Activated T-cell treated with anti-CD3 and anti-CD28 coated beads, Interleukin-2, amount 50 U/mL, for 72 hours (primary cell): ENCODE measurements at regions not wholly inside any gene's neighbourhood (a gene's known extent, or its start where the extent isn't known, plus 50 kb on each side); places are given as distances from the start of the nearest gene placed in this dataset.

Source experiments
- ATAC-seq, 2 donors: fragments of 150-1000 bp; cut with Tn5 transposase; replicated peaks in 1 of 2; 2 replicates each; pipeline ENCODE4 v1.10.0; 2021; ENCODE audit warnings: moderate library complexity in 2 of 2, mild to moderate bottlenecking in 1 of 2
- DNase-seq, 2 donors: peaks; one replicate each; pipeline ENCODE4 v3.0.0; 2021 to 2022; ENCODE audit warnings: mixed read lengths in 1 of 2
- H3K27ac Mint-ChIP-seq: one replicate; pipeline ENCODE4 v1.8.0; 2022; ENCODE audit warnings: mild to moderate bottlenecking, moderate library complexity, mixed read lengths
- H3K27me3 Mint-ChIP-seq: one replicate; pipeline ENCODE4 v1.8.0; 2022; ENCODE audit warnings: low read depth, mixed read lengths
- H3K36me3 Mint-ChIP-seq, 2 donors: one replicate each; pipeline ENCODE4 v1.8.0; 2022; ENCODE audit warnings: mixed read lengths in 2 of 2, mild to moderate bottlenecking in 1 of 2; ENCODE audit not compliant: insufficient read depth in 2 of 2
- H3K4me1 Mint-ChIP-seq: one replicate; pipeline ENCODE4 v1.8.0; 2022; ENCODE audit warnings: low read depth, mixed read lengths
- H3K4me3 Mint-ChIP-seq, 2 donors: one replicate each; pipeline ENCODE4 v1.8.0; 2022; ENCODE audit warnings: mild to moderate bottlenecking in 2 of 2, mixed read lengths in 2 of 2, moderate library complexity in 2 of 2
- H3K9me3 Mint-ChIP-seq, 2 donors: one replicate each; pipeline ENCODE4 v1.8.0; 2022; ENCODE audit warnings: mixed read lengths in 2 of 2

DNA sequence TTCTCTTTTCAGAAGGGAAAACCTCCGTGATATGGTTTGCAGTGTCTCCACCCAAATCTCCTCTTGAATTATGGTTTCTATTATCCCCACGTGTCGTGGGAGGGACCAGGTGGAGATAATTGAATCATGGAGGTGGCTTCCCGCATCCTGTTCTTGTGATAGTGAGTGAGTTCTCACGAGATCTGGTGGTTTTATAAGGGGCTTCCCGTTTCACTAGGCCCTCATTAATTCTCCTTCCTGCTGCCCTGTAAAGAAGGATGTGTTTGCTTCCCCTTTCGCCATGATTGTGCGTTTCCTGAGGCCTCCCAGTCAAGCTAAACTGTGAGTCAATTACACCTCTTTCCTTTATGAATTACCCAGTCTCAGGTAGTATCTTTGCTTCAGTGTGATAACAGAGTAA, 692.7 kb upstream of the GRM7 start:
- H3K36me3 Mint-ChIP-seq, result no peaks in the 10 kb centered on the region
- H3K4me3 Mint-ChIP-seq, result no peak overlapping the region
- ATAC-seq (no peak), DNase-seq (no peak)
- no peak overlapping the region for H3K27ac Mint-ChIP-seq
- no peaks in the 10 kb centered on the region for H3K27me3 Mint-ChIP-seq
- H3K9me3 Mint-ChIP-seq, result peaks cover 0 to 8% of the 10 kb centered on the region in 2 donors
- no peaks in the 10 kb centered on the region for H3K4me1 Mint-ChIP-seq

DNA sequence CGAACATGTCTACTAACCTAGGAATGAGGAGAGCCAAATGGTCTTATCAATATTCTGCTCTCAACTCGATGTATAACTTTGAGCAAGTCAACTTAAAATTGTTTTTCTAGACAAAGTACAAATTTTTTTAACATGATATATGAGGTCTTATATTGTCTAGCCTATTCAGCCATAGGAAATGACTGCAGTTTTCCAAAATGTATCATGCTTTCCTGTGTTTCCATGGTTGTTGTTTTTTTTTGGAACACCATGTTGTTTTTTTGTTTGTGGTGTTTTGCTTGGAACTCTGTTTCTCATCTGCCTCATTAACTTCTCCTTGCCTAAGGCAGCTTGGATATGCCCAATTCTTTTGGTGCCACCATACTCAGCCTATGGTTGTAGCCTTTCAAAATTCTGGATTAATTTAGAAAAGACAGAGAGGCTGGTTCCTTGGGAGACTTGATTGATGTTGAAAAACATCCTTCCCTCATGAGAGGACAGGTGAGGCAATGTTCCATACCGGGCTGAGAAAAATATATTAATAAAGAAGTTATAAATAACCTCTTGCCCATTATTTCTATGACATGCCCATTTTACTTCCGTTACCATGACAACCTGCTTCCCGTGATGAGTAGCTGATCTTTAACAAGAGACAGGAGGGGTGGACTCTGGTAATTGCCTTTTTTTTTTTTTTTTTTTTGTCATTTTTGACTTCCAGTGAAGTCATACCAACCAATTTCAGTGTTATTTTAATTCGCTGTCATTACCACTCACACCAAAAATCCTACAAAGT, 687.9 kb upstream of the GRM7 start:
- Mint-ChIP-seq H3K4me1 (no peaks in the 10 kb centered on the region), H3K36me3 (no peaks in the 10 kb centered on the region), H3K27ac (no peak overlapping the region), H3K4me3 (no peak overlapping the region), H3K27me3 (no peaks in the 10 kb centered on the region), H3K9me3 (peaks cover 0 to 9% of the 10 kb centered on the region in 2 donors)
- DNase-seq (no peak), ATAC-seq (no peak)

DNA sequence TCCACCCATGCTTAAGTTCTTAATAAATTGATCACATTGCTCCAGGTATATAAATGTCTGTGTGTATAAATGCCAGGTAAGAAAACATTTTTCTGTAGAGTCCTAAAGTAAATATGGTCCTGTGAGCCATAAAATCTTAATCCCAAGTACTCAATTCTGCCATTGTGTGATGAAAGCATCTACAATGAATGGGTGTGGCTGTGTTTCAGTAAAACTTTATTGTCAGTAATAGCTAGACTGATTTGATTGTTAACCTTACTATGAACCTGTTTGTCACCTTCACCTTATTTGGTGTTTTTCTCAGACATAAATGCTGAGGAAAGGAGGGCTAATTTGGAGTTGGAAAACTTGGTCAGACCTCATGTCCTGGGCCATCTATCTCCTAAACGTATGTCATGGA, 683.5 kb upstream of the GRM7 start:
- DNase-seq (no peak), ATAC-seq (no peak)
- Mint-ChIP-seq H3K27ac (no peak overlapping the region), H3K9me3 (peaks cover 0 to 2% of the 10 kb centered on the region in 2 donors), H3K4me3 (no peak overlapping the region), H3K27me3 (no peaks in the 10 kb centered on the region), H3K4me1 (no peaks in the 10 kb centered on the region), H3K36me3 (no peaks in the 10 kb centered on the region)

DNA sequence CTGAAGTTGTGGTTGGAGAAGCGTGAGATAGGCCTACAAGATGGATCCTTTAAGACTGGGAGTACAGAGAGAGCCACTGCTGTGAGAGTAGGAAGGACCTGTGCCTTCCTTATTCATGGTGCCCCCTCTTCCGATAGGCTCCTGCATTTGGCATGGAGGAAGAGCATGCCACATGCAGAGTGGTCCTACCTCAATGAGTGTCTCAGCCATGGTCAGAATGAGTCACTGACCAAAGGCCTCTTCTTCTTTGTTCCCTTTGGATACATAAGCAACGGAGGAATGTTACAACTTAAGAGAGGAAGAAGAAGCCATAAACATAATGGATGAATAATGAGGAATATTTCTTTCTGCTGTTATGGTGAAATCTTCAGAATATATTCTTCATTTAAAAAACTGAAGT, 681.2 kb upstream of the GRM7 start:
- ATAC-seq (no peak), DNase-seq (no peak)
- H3K4me3 Mint-ChIP-seq, result no peak overlapping the region
- no peak overlapping the region for H3K27ac Mint-ChIP-seq
- H3K4me1 Mint-ChIP-seq, result no peaks in the 10 kb centered on the region
- no peaks in the 10 kb centered on the region for H3K36me3 Mint-ChIP-seq
- no peaks in the 10 kb centered on the region for H3K27me3 Mint-ChIP-seq
- peaks cover 0 to 3% of the 10 kb centered on the region in 2 donors for H3K9me3 Mint-ChIP-seq

DNA sequence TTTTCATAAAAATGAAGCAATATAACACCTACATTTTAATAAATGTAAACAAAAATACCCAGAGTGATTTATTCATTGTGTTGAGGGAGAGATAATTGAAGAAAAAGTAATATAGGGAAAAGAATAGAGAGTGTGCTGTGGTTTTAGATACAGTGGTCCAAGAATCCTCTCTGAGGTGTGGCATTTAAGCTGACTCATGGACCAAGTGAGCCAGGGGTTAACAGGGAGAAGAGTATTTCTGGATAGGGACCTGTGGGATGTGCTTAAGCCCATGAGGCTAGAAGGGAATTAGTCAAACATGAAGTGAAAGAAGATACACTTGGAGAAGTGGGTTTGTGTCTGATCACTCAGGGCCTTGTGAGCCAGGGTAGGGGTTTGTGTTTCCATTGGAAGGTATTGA, 680.7 kb upstream of the GRM7 start:
- Mint-ChIP-seq H3K27ac (no peak overlapping the region), H3K27me3 (no peaks in the 10 kb centered on the region), H3K36me3 (no peaks in the 10 kb centered on the region), H3K4me1 (no peaks in the 10 kb centered on the region), H3K9me3 (peaks cover 0 to 3% of the 10 kb centered on the region in 2 donors), H3K4me3 (no peak overlapping the region)
- no peak for ATAC-seq
- no peak for DNase-seq

DNA sequence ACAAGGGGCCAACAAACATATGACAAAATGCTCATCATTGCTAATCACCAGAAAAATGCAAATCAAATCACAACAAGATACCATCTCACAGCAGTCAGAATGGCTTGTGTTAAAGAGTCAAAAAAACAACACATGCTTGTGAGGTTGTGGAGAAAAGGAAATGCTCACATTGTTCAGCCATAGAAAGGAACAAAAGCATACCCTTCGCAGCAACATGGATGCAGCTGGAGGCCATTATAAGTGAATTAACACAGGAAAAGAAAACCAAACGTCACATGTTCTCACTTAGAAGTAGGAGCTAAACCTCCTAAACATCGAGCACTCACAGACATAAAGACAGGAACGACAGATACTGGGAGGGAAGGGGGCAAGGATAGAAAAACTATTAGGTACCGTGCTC, 678.4 kb upstream of the GRM7 start:
- H3K27ac Mint-ChIP-seq, result no peak overlapping the region
- H3K27me3 Mint-ChIP-seq, result no peaks in the 10 kb centered on the region
- no peaks in the 10 kb centered on the region for H3K4me1 Mint-ChIP-seq
- no peak overlapping the region for H3K4me3 Mint-ChIP-seq
- DNase-seq (no peak), ATAC-seq (no peak)
- peaks cover 0 to 3% of the 10 kb centered on the region in 2 donors for H3K9me3 Mint-ChIP-seq
- no peaks in the 10 kb centered on the region for H3K36me3 Mint-ChIP-seq

DNA sequence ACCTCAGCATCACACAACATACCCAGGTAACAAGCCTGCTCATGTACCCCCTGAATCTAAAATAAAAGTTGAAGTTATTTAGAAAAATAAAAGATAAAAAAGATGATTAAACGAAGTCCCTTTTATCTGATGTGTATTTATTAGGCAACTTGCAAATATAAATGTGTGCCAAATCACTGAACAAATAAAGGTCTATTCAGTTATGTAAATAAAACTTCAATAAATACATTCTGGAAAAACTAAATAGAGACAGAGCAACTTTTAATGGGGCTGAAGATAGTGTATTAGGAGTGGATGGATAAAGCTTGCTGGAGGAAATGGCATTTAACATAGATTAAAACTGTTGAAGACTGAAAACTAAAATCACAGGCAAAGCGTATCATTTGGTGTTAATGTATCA, 678.0 kb upstream of the GRM7 start:
- peaks cover 0 to 5% of the 10 kb centered on the region in 2 donors for H3K9me3 Mint-ChIP-seq
- H3K4me3 Mint-ChIP-seq, result no peak overlapping the region
- no peaks in the 10 kb centered on the region for H3K36me3 Mint-ChIP-seq
- no peaks in the 10 kb centered on the region for H3K27me3 Mint-ChIP-seq
- H3K27ac Mint-ChIP-seq, result no peak overlapping the region
- ATAC-seq, result no peak
- H3K4me1 Mint-ChIP-seq, result no peaks in the 10 kb centered on the region
- DNase-seq, result no peak

DNA sequence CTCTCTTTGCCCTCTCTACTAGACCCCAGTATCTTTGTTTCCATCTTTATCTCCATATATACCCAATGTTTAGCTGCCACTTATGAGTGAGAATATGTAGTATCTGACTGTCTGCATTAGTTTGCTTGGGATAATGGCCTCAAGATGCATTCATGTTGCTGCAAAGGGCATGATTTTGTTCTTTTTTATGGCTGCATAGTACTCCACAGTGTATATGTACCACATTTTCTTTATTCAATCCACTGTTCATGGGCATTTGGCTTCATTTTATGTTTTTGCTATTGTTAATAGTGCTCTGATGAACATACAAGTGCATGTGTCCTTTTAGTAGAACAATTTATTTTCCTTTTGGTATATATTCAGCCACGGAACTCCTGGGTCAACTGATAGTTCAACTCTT, 671.5 kb upstream of the GRM7 start:
- no peak for DNase-seq
- Mint-ChIP-seq H3K27me3 (no peaks in the 10 kb centered on the region), H3K36me3 (no peaks in the 10 kb centered on the region), H3K4me1 (no peaks in the 10 kb centered on the region), H3K27ac (no peak overlapping the region), H3K9me3 (peaks cover 2 to 10% of the 10 kb centered on the region in 2 donors), H3K4me3 (no peak overlapping the region)
- no peak for ATAC-seq

DNA sequence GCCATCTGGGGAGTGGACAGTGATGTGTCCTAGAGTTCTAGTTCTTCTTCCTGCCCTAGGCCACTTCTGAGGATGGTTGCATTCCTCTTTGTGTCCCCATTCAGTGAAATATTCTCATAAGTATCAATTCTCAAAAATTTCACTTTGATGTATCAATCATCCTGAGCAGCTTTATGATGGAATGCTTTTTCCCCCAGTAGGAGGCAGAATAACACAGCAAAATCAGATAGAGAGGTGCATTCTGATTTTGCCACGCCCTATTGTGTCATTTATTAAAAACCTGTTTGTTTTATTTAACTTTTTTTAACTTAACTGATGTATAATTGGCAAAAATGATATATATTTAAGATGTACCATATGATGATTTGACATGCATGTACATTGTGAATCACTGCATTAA, 656.0 kb upstream of the GRM7 start:
- no peak for DNase-seq
- H3K27ac Mint-ChIP-seq, result no peak overlapping the region
- no peaks in the 10 kb centered on the region for H3K9me3 Mint-ChIP-seq
- H3K36me3 Mint-ChIP-seq, result no peaks in the 10 kb centered on the region
- no peaks in the 10 kb centered on the region for H3K4me1 Mint-ChIP-seq
- H3K27me3 Mint-ChIP-seq, result no peaks in the 10 kb centered on the region
- no peak overlapping the region for H3K4me3 Mint-ChIP-seq
- no peak for ATAC-seq

DNA sequence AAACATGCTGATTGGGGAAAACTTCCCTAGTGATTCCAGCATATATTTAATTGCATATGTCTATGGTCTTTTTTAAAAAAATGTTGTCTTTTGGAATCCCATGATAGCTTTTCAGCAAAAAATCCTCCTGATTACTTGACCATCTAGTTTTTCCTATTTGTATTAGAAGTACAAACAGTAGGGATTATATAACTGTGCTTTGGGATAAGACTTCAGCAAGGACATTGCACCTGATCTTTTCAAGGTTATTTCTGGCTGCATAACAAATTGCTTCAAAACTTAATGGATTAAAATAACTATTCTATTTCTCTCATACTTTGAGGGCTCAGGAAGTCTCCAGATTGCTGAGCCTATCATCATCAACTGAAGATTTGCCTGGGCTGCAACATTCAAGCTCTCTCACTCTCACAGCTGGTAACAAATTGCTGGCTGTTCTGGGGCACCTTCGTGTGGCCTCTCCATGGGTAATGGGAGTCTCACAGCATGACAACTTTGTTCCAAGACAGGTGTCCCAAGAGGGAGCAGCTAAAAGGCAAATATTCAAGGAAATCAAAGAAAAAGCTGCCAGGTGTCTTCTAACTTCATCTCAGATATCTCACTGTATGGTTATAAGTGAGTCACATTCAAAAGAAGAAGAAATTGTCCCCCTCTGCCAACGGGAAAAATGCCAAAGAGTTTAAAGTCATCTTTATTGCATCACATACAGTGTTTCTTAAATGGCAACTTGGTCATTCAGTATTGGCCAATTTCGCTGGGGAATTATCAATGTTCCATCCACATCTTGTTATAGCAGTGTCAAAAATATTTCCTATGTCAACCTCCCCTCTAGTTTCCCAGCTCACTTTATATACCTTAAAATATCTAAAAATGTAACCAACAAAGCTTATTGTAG, 644.5 kb upstream of the GRM7 start:
- H3K27ac Mint-ChIP-seq, result no peak overlapping the region
- ATAC-seq, result no peak
- H3K4me3 Mint-ChIP-seq, result no peak overlapping the region
- no peaks in the 10 kb centered on the region for H3K36me3 Mint-ChIP-seq
- no peak for DNase-seq
- no peaks in the 10 kb centered on the region for H3K27me3 Mint-ChIP-seq
- H3K4me1 Mint-ChIP-seq, result no peaks in the 10 kb centered on the region
- peaks cover 0 to 2% of the 10 kb centered on the region in 2 donors for H3K9me3 Mint-ChIP-seq

DNA sequence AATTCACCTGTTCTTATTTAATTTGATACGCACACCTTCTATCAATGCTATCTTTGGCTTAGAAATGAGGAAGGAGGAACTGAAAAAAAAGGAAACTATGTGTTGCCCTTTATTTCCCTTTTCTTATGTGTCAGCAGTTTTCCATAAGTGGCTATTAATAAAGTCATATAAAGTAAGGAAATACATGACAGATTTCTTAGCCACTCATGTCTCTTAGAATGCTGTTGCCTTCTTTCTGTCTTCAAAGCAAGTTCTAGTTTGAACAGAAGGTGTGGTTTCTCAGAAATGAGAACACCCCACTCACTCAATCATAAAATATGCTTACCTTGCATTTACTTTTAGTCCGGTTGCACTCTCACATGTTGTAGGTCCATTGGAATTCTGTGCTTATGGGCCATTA, 640.5 kb upstream of the GRM7 start:
- no peak for ATAC-seq
- peaks cover 0 to 2% of the 10 kb centered on the region in 2 donors for H3K9me3 Mint-ChIP-seq
- H3K36me3 Mint-ChIP-seq, result no peaks in the 10 kb centered on the region
- H3K4me3 Mint-ChIP-seq, result no peak overlapping the region
- H3K27ac Mint-ChIP-seq, result no peak overlapping the region
- DNase-seq, result no peak
- H3K27me3 Mint-ChIP-seq, result no peaks in the 10 kb centered on the region
- no peaks in the 10 kb centered on the region for H3K4me1 Mint-ChIP-seq

DNA sequence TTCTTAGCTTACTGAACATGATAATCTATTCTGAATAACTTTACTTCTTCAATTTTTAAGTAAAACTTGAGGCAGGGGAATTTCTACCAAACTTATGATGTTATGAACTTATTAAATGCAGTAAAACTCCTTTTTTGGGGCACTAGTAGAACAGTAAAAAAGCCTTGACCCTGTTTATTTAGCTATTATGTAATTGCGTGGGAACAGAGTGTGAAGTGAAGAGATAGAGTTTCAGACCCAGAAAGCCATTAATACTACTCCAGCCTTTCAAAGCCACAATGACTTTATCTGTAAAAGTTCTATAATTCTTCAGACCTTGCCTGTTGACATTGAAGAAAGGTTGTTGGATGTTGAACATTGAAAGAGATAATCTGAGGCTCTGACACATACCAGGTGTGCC, 638.8 kb upstream of the GRM7 start:
- DNase-seq, result no peak
- no peaks in the 10 kb centered on the region for H3K27me3 Mint-ChIP-seq
- ATAC-seq, result no peak
- H3K4me1 Mint-ChIP-seq, result no peaks in the 10 kb centered on the region
- H3K36me3 Mint-ChIP-seq, result no peaks in the 10 kb centered on the region
- H3K9me3 Mint-ChIP-seq, result peaks cover 0 to 2% of the 10 kb centered on the region in 2 donors
- H3K27ac Mint-ChIP-seq, result no peak overlapping the region
- no peak overlapping the region for H3K4me3 Mint-ChIP-seq

DNA sequence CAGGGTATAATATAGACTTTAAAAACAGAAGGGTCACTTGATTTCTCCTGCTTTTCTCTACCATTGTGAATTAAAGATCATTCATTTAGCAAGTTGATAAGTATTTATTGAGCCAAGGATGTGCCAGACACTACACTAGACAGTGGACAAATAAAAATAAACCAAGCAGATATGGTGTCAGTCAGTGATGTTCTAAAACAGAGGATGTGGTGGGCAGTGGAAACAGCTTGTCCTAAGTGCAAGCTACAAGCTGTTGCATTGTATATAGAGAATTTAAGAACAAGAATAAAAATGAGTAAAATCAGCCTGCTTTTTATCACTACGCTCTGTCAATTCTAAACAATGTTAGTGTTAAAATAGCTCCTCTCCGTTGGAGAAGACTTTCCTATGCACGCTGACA, 637.3 kb upstream of the GRM7 start:
- no peak for ATAC-seq
- Mint-ChIP-seq H3K4me1 (no peaks in the 10 kb centered on the region), H3K27ac (no peak overlapping the region), H3K36me3 (no peaks in the 10 kb centered on the region), H3K27me3 (no peaks in the 10 kb centered on the region), H3K9me3 (no peaks in the 10 kb centered on the region), H3K4me3 (no peak overlapping the region)
- DNase-seq, result no peak
